NCI-H524 (cell line): ENCODE measurements at regions not wholly inside any gene's neighbourhood (a gene's known extent, or its start where the extent isn't known, plus 50 kb on each side); places are given as distances from the start of the nearest gene placed in this dataset.
"Not testable (repeated sequence)": the region's sequence is repeated elsewhere in the genome, so short reads cannot be mapped to it uniquely, and the experiment has no call there.

Experiments
- DNase-seq, 2 experiments: peaks; one replicate each; lab custom pipeline; 2025; lab: John Stamatoyannopoulos, UW

DNA sequence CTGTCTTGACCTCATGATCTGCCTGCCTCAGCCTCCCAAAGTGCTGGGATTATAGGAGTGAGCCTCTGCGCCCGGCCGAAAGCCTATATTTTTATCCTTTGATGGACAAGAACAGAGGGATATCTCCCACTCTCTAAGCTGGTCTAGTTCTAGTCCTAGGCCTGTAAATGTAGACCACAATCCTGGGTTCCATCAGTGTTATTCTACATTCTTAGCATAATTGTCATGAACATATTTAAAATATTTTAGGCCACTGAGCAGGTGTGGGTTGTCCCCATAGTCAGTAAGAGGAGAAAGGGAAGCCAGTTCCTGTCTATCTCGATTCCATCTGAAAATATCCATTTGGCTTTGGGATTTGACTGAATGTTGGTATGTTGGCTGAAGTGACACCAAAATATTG lies 118.1 kb downstream of the EBLN2 start:
- DNase-seq: no peak

- DNase-seq: no peak
Measured at GRCh38 chr3:73186741-73187140, 125.3 kb downstream of the EBLN2 start.

- no peak for DNase-seq
Measured at GRCh38 chr3:73187328-73187727, 125.9 kb downstream of the EBLN2 start.

- peak; percentile 74 to 95 for DNase-seq
Measured at GRCh38 chr3:73188707-73189106, 127.2 kb downstream of the EBLN2 start.

DNA sequence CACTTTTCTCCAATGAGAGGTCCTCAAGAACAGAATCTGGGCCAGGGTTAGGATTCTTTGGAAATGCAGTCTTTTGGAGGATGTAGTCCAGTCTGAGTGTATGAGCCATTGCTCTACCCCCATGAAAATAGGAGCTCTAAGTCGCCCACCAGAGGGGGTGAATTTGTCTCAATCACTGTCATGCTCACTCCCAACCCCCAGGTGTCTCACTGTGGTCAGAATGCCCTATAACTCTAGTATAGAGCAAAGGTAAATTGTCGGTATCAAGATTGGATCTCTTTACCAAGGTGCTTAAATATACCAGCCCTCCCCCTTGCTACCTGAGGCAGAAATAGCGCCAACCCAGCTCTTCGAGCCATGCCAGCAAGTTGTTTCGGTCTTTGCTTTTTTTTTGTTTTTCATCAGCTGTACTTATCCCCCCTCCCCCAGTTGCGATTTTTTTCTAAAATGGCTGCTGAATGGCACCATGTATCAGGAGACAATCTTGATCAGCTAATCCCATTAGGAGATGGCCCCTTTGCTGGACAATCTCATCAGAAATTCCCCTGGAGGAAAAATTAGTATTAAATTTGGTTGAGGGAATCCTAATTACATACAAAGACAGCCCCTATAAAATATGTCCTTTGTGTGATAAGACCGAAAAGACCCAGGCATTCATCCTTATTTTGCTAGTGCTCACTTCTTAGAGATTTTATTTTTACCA lies 130.7 kb downstream of the EBLN2 start:
- DNase-seq: peak; percentile 12 to 59

GRCh38 chr3:73193943-73194342 lies 132.5 kb downstream of the EBLN2 start:
- not testable (repeated sequence) for DNase-seq

DNA sequence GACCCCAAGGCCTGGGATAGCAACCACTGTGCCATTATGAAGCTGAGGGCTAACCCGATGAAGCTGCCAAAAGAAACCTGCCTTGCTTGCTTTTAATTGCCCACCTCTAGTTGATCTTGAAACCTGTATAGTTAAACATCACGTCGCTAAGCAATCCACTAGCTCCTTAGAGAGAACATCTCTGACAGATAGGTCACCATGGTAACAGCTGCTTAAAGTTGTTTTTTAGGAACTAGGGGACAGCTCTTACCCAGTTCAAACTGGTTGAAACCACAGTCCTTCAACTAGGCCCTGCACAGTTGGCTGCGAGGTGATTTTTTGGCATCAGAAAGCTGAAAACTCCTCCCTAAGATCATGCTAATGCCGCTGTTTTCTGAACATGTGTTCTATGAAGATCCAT lies 135.7 kb downstream of the EBLN2 start:
- no peak for DNase-seq

DNA sequence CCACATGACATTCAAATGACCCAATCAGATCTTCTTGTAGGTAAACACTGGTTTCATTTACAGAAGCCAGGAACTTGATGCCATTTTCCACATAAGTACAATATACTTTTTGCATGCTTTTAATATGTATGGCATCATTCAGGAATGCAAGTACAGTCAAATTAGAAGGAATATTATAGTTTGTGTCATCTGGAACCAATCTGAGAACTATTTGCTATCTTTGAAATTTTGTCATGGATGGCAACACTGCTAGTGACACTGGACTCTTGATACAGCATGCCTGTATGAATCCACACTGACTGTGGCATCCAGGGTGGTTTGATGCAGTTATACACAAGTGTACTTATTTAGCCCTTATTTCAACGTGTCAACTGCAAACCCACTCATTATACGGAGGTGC lies 141.6 kb downstream of the EBLN2 start:
- DNase-seq: no peak

DNA sequence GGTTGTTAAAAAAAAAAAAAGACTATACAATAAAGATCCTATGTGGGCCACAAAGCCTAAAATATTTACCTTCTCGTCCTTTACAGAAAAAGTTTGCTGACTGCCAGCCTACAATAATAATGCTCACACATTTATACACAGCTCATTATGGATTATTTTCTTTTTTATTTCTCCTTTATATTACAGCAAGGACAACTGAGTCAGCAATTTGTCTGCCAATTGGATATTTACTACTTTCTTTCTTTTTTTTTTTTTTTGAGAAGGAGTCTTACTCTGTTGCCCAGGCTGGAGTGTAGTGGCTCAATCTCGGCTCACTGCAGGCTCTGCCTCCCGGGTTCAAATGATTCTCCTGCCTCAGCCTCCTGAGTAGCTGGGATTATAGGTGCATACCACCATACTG lies 142.2 kb downstream of the EBLN2 start:
- no peak for DNase-seq

GRCh38 chr3:73204841-73205240 lies 143.4 kb downstream of the EBLN2 start:
- DNase-seq: no peak

- no peak for DNase-seq
Measured at GRCh38 chr3:73206030-73206429, 144.6 kb downstream of the EBLN2 start.

DNA sequence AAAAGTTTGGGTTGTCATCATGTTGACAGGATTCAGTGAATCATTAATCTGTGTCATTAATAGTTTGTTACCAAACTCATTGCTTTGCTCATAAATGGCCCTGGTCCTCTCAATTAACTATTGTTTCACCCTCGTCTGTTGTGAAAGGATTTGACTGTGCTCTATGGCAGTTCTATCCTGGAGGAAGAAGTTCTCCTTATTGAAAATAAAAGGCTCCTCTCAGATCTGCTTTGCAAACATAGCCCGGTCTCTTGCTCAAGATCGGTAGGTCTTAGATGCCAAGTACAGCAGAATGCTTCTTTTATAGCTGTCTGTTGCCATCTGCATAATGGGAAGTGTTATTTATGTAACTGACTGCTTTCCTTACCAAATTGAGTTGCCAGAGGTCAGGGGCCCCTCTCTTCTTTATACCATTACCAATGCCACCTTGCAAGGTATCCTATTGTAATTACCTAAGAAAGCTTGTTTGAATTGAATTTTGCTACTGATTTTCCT lies 146.5 kb downstream of the EBLN2 start:
- no peak for DNase-seq

DNA sequence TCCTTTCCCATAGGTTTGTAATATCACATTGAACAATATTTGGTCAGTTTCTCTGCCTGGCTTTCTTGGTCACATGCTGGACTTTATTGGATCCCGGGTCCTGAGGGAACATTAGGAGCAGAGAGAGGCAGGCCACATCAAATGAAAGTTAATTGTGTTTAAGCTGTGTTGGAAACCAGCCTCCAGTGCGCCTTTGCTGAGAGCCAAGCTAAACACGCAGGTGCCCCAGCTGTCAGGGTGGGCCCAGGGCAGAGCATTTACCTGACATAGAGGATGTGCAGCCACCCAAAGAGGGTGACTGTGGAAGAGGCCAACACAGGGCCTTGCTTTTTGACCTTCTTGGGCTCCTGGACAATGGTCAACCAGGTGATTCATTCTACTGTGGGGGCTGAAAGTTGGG lies 149.3 kb downstream of the EBLN2 start:
- no peak for DNase-seq

GRCh38 chr3:73212683-73213082 lies 151.2 kb downstream of the EBLN2 start:
- no peak for DNase-seq

DNA sequence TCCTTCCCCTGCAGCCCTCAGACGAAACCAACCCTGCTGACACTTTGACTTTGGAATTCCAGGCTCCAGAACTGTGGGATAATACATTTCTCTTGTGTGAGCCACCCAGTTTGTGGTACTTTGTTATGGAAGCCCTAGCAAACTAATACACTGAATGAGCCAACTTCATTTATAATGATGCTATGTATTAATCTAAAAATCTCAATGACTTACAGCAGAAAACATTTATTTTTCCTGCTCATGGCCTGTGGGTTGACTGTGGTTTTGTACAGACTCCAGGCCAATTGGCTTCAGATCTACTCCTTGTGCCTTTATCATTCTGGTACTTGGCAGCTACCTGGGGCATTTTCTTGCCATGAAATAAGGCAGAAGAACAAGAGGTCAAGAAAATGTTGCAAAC lies 152.4 kb downstream of the EBLN2 start:
- no peak for DNase-seq

DNA sequence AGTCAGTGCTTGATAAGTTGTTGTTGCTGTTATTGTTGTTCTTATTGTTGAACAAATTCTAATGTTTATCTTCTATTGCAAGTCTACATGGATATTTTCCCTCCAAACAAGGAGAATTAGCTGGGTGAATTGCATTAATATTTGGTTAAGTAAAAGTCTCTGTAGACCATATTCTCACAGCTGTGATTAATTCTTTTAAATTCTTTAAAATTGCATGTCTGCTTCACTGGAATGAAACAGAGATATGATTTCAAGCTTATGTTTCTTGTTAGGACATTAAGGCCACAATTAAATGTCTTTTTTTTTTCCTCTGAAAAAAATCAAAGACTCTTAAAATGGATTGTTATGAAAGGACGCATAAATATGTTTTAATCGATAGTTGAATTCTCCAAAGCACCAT lies 153.4 kb downstream of the EBLN2 start:
- DNase-seq: no peak

- no peak for DNase-seq
Measured at GRCh38 chr3:73215281-73215680, 153.8 kb downstream of the EBLN2 start.

GRCh38 chr3:73215901-73216300 lies 154.4 kb downstream of the EBLN2 start:
- no peak for DNase-seq

GRCh38 chr3:73216310-73216709 lies 154.9 kb downstream of the EBLN2 start:
- DNase-seq: no peak

GRCh38 chr3:73222126-73222525 lies 160.7 kb downstream of the EBLN2 start:
- no peak for DNase-seq

- no peak for DNase-seq
Measured at GRCh38 chr3:73225146-73225855, 163.8 kb downstream of the EBLN2 start.

GRCh38 chr3:73225991-73226390 lies 164.5 kb downstream of the EBLN2 start:
- DNase-seq: no peak

DNA sequence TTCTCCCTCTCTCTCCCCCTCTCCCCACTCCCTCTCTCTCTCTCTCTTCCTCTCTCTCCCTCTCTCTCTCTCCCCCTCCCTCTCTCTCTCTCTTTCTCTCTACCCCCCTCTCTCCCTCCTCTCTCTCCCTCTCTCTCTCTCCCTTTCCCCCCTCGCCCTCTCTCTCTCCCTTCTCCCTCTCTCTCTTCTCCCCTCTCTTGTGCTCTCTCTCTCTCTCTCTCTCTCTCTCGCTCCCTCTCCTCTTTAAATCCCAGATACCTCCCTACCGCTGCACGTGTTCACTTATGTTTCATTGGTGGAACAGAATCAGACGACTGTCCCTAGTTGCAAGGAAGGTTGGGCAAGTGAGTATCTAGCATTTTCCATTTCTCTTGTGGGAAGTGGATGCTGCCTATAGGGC lies 166.5 kb downstream of the EBLN2 start:
- no peak for DNase-seq

- no peak for DNase-seq
Measured at GRCh38 chr3:73228437-73228836, 167.0 kb downstream of the EBLN2 start.
